ENCODE measurements at regions not wholly inside any gene's neighbourhood (a gene's known extent, or its start where the extent isn't known, plus 50 kb on each side); places are given as distances from the start of the nearest gene placed in this dataset.
"Not testable (repeated sequence)": the region's sequence is repeated elsewhere in the genome, so short reads cannot be mapped to it uniquely, and the experiment has no call there.

- no peak for DNase-seq
Observed at GRCh38 chr6:55064711-55065420, 109.4 kb upstream of the HCRTR2 start.

GRCh38 chr6:55069132-55069781 is 105.1 kb upstream of the HCRTR2 start:
- peak; percentile 5 for DNase-seq

GRCh38 chr6:55082021-55082420 is 92.3 kb upstream of the HCRTR2 start:
- DNase-seq = no peak

- not testable (repeated sequence) for DNase-seq
Observed at GRCh38 chr6:55088011-55088410, 86.3 kb upstream of the HCRTR2 start.

GRCh38 chr6:55088902-55089301 is 85.4 kb upstream of the HCRTR2 start:
- DNase-seq = no peak

GRCh38 chr6:55089325-55089724 is 85.0 kb upstream of the HCRTR2 start:
- DNase-seq = no peak

- DNase-seq = no peak
Observed at GRCh38 chr6:55100686-55101085, 73.6 kb upstream of the HCRTR2 start.

GRCh38 chr6:55101157-55101556 is 73.2 kb upstream of the HCRTR2 start:
- no peak for DNase-seq

GRCh38 chr6:55108134-55109130 is 65.9 kb upstream of the HCRTR2 start:
- no peak for DNase-seq

GRCh38 chr6:55117267-55117666 is 57.0 kb upstream of the HCRTR2 start:
- no peak for DNase-seq

GRCh38 chr6:55124241-55124640 is 50.1 kb upstream of the HCRTR2 start:
- not testable (repeated sequence) for DNase-seq

All from activated CD4-positive, alpha-beta T cell treated with anti-CD3 and anti-CD28 coated beads, Interleukin-10, Interleukin-2, amounts not matched to agents 100 ng/mL and 50 ng/mL, durations not matched to agents 16 hours and 8 hours (primary cell).